Fibroblast of mammary gland (primary cell): ENCODE measurements at regions not wholly inside any gene's neighbourhood (a gene's known extent, or its start where the extent isn't known, plus 50 kb on each side); places are given as distances from the start of the nearest gene placed in this dataset.

Experiments
- DNase-seq: peaks from one replicate; pipeline ENCODE4 v3.0.0-alpha.2; 2010; ENCODE audit warnings: low read depth
- H3K4me3 ChIP-seq: 2 replicates; pipeline ENCODE4 v1.5.1; 2011; ENCODE audit warnings: low read depth, mild to moderate bottlenecking, low read length, moderate library complexity; ENCODE audit not compliant: control insufficient read depth
- CTCF ChIP-seq: conservative IDR thresholded peaks from 2 replicates; pipeline ENCODE4 v1.5.1; 2011; ENCODE audit warnings: low read depth, low read length, inconsistent platforms; ENCODE audit not compliant: control insufficient read depth, insufficient read depth

GRCh38 chr1:30605441-30605920 is 117.9 kb downstream of the MATN1 start:
- no peak for DNase-seq
- no peak for TF ChIP-seq CTCF
- no peak overlapping the region for H3K4me3 ChIP-seq

GRCh38 chr1:30604801-30605440 is 118.5 kb downstream of the MATN1 start:
- no peak overlapping the region for H3K4me3 ChIP-seq
- TF ChIP-seq CTCF = no peak
- no peak for DNase-seq

- no peak for TF ChIP-seq CTCF
- no peak overlapping the region for H3K4me3 ChIP-seq
- no peak for DNase-seq
Observed at GRCh38 chr1:30603081-30603858, 120.1 kb downstream of the MATN1 start.

GRCh38 chr1:30601316-30602085 is 121.9 kb downstream of the MATN1 start:
- H3K4me3 ChIP-seq = no peak overlapping the region
- DNase-seq = no peak
- peak; percentile 3 for TF ChIP-seq CTCF

- no peak for TF ChIP-seq CTCF
- no peak for DNase-seq
- no peak overlapping the region for H3K4me3 ChIP-seq
Observed at GRCh38 chr1:30600706-30601105, 122.7 kb downstream of the MATN1 start.

GRCh38 chr1:30600258-30600657 is 123.1 kb downstream of the MATN1 start:
- no peak overlapping the region for H3K4me3 ChIP-seq
- DNase-seq = no peak
- no peak for TF ChIP-seq CTCF
